ENCODE measurements at regions not wholly inside any gene's neighbourhood (a gene's known extent, or its start where the extent isn't known, plus 50 kb on each side); places are given as distances from the start of the nearest gene placed in this dataset.

DNA sequence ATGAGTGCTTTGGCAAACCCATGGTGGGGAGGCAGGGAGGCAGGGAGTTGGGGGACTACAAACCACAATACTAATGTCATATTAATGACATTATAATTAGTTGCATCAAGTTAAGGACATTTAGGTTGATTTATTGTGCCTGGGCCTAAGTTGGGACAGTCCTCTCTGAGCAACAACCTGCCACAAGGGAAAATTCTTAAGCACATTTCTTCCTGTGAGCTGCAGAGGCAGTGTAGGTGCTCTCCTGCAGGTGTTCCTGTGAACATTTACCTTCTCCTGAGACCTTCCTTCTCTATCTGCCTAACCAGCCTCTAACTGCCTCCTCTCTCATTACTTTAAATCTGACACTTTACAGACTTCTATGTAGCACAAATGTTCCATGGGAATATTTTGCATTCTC lies 1830.0 kb upstream of the AGA start:
- H3K27ac ChIP-seq: no peak overlapping the region
- H3K36me3 ChIP-seq: no peaks in the 10 kb centered on the region
- ATAC-seq (no peak), DNase-seq (no peak)
- peaks cover 0 to 4% (median 0%) of the 10 kb centered on the region in 12 donors for H3K9me3 ChIP-seq
- H3K27me3 ChIP-seq: no peaks in the 10 kb centered on the region
- no peaks in the 10 kb centered on the region for H3K4me1 ChIP-seq
- H3K4me3 ChIP-seq: no peak overlapping the region
- TF ChIP-seq, protein P1, sequence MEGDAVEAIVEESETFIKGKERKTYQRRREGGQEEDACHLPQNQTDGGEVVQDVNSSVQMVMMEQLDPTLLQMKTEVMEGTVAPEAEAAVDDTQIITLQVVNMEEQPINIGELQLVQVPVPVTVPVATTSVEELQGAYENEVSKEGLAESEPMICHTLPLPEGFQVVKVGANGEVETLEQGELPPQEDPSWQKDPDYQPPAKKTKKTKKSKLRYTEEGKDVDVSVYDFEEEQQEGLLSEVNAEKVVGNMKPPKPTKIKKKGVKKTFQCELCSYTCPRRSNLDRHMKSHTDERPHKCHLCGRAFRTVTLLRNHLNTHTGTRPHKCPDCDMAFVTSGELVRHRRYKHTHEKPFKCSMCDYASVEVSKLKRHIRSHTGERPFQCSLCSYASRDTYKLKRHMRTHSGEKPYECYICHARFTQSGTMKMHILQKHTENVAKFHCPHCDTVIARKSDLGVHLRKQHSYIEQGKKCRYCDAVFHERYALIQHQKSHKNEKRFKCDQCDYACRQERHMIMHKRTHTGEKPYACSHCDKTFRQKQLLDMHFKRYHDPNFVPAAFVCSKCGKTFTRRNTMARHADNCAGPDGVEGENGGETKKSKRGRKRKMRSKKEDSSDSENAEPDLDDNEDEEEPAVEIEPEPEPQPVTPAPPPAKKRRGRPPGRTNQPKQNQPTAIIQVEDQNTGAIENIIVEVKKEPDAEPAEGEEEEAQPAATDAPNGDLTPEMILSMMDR (IDR thresholded peaks at IDR 0.05): no peak
- no peak for TF ChIP-seq POLR2A (IDR thresholded peaks at IDR 0.05)
- intact Hi-C loops (cut with DNase I): no loop called here

DNA sequence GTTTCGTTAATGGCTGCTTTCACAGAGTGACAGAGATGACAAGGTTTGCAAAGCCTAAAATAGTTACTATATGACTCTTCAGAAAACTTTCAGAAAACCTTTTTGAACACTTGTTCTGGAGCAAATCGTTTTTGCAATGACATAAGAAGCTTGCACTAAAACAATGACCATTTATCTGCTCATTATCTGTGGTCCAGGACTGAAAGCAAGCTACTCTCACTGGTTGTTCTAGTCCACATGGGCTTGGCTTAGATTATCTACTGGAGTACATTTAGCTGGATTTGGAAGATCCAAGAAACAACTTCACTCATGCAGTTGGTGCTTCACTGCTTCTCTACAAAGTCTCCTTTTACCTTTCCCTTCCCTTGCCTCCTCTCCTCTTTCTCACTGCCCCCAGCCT lies 1836.4 kb upstream of the AGA start:
- intact Hi-C loops (cut with DNase I): no loop called here
- 48 to 63% (median 52%) methylated on average over 2 of the region's 2 CpGs for WGBS, 4 donors
- no peaks in the 10 kb centered on the region for H3K36me3 ChIP-seq
- peaks cover 0 to 10% (median 0%) of the 10 kb centered on the region in 12 donors for H3K9me3 ChIP-seq
- H3K4me3 ChIP-seq: no peak overlapping the region
- H3K27ac ChIP-seq: no peak overlapping the region
- no peak for TF ChIP-seq POLR2A (IDR thresholded peaks at IDR 0.05)
- TF ChIP-seq, protein P1 (IDR thresholded peaks at IDR 0.05): no peak
- ATAC-seq: no peak
- DNase-seq: no peak
- no peaks in the 10 kb centered on the region for H3K4me1 ChIP-seq
- H3K27me3 ChIP-seq: no peaks in the 10 kb centered on the region

DNA sequence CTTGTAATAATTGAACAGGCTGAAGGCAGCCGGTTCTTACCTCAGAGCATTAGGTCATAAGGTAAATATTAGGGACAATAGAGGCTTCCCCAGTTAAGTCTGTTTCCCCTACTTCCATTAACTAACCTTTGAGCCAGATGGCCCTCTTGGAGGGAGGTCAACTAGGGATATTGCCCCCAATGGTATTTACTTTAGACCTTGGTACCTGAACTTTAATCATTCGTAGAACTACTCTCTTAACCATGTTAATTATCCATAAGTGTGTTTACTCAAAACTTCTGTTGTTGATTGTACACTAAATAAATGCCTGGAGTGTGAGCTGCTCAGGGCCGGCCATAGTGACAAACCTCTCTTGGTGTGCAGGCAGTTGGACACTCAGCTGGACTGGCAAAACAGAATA lies 1843.5 kb upstream of the AGA start:
- WGBS, 4 donors: 79 to 85% (median 84%) methylated on average over 3 of the region's 3 CpGs
- H3K27me3 ChIP-seq: no peaks in the 10 kb centered on the region
- peaks cover 0 to 14% (median 0%) of the 10 kb centered on the region in 12 donors for H3K9me3 ChIP-seq
- ATAC-seq: no peak
- H3K4me3 ChIP-seq: no peak overlapping the region
- no peak overlapping the region for H3K27ac ChIP-seq
- intact Hi-C loops (cut with DNase I): no loop called here
- DNase-seq: no peak
- H3K36me3 ChIP-seq: no peaks in the 10 kb centered on the region
- no peaks in the 10 kb centered on the region for H3K4me1 ChIP-seq
- no peak for TF ChIP-seq POLR2A (IDR thresholded peaks at IDR 0.05)
- TF ChIP-seq, protein P1 (IDR thresholded peaks at IDR 0.05): no peak

DNA sequence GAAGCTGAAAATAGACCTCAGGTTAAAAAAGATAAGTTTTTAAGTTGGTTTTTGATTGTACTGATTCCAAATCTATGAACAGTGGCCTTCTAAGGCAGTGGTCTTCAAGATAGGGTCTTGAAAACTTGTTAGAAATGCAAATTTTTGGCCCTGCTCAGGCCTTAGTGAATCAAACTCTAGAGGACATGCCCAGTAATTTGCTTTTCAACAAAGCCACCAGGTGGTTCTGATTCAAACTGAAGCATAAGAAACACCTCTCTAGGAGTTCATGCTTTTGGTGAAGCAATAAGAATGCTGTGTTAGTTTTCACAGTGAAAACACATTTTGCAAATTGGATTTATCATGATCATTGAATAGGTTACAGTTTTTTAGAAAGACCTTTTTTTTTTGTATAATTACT lies 1849.4 kb upstream of the AGA start:
- Histone ChIP-seq H3K4me3 (no peak overlapping the region), H3K27ac (no peak overlapping the region), H3K36me3 (no peaks in the 10 kb centered on the region), H3K4me1 (no peaks in the 10 kb centered on the region), H3K9me3 (peaks cover 0 to 12% (median 0%) of the 10 kb centered on the region in 12 donors), H3K27me3 (no peaks in the 10 kb centered on the region)
- intact Hi-C loops (cut with DNase I): no loop called here
- ATAC-seq (no peak), DNase-seq (no peak)
- TF ChIP-seq, protein P1 (IDR thresholded peaks at IDR 0.05): no peak
- no peak for TF ChIP-seq POLR2A (IDR thresholded peaks at IDR 0.05)

All from heart left ventricle (tissue), 16 donors.